GM12878 (cell line): ENCODE measurements at regions not wholly inside any gene's neighbourhood (a gene's known extent, or its start where the extent isn't known, plus 50 kb on each side); places are given as distances from the start of the nearest gene placed in this dataset.

Source experiments
- ATAC-seq: fragments of 200-7000 bp; cut with Tn5 transposase; 3 replicates; pipeline ENCODE4 v1.9.1; 2020; ENCODE audit warnings: mild to moderate bottlenecking, moderate library complexity
- BruUV-seq: library from RNA; stranded (reverse); fragments of 400-500 nt; replicated peaks from 2 replicates; lab custom pipeline; 2021; lab: Mats Ljungman, UMichigan
- CTCF ChIA-PET: fragments of 300-600 bp; sonication (Branson Sonifier 250); formaldehyde crosslinking; extraction: SDS; loops from one replicate; lab custom pipeline; 2021; ENCODE audit warnings: inconsistent platforms; lab: Yijun Ruan, JAX
- POLR2A ChIA-PET: fragments of 350-600 bp; formaldehyde crosslinking; extraction: SDS; loops from one replicate; lab custom pipeline; 2021; ENCODE audit warnings: inconsistent platforms; lab: Charles Lee
- RAD21 ChIA-PET: fragments of 300-600 bp; sonication (Branson Sonifier 250); formaldehyde crosslinking; loops from one replicate; lab custom pipeline; 2023; ENCODE audit warnings: antibody characterized with exemption; ENCODE audit not compliant: unreplicated experiment; lab: Charles Lee
- SMC1A ChIA-PET: fragments of 300-600 bp; sonication (Branson Sonifier 250); formaldehyde crosslinking; loops from one replicate; lab custom pipeline; 2023; ENCODE audit not compliant: unreplicated experiment, uncharacterized antibody; lab: Charles Lee
- DNase-seq: peaks from one replicate; pipeline ENCODE4 v3.0.0-alpha.2; 2011; ENCODE audit warnings: low read depth, low spot score
- FAIRE-seq: peaks from 3 replicates; lab custom pipeline; 2011; peaks lifted over from hg19 to GRCh38; lab: Jason Lieb, UNC
- H2AFZ ChIP-seq: 2 replicates; pipeline ENCODE4 v1.6.0; 2011; ENCODE audit warnings: low read depth, low read length, control low read depth; ENCODE audit not compliant: control insufficient read depth
- H3K27ac ChIP-seq: 2 replicates; pipeline ENCODE4 v1.5.1; 2011; ENCODE audit warnings: control low read depth; ENCODE audit not compliant: control insufficient read depth, insufficient read depth
- H3K27me3 ChIP-seq, 2 experiments: replicated peaks in 1 of 2; 2 replicates each; pipeline versions ENCODE4 v1.6.0 to v1.6.1; 2011; ENCODE audit warnings: low read length in 1 of 2; ENCODE audit not compliant: control insufficient read depth in 2 of 2, insufficient read depth in 2 of 2
- H3K36me3 ChIP-seq, 2 experiments: 2 replicates each; pipeline ENCODE4 v1.5.1; 2011; ENCODE audit warnings: low read length in 1 of 2; ENCODE audit not compliant: control insufficient read depth in 2 of 2, insufficient read depth in 2 of 2
- H3K4me1 ChIP-seq: 2 replicates; pipeline ENCODE4 v1.6.1; 2011; ENCODE audit warnings: mild to moderate bottlenecking, low read length, moderate library complexity, mixed read lengths; ENCODE audit not compliant: control insufficient read depth, insufficient read depth
- H3K4me2 ChIP-seq: 2 replicates; pipeline ENCODE4 v1.6.0; 2011; ENCODE audit warnings: control low read depth; ENCODE audit not compliant: control insufficient read depth, insufficient read depth
- H3K4me3 ChIP-seq: fragments of 200-600 bp; sonication (generic); 2 replicates; pipeline ENCODE4 v1.5.1; 2016
- H3K79me2 ChIP-seq: 2 replicates; pipeline ENCODE4 v1.6.0; 2011; ENCODE audit warnings: low read length; ENCODE audit not compliant: control insufficient read depth, insufficient read depth
- H3K9ac ChIP-seq: 2 replicates; pipeline ENCODE4 v1.8.0; 2011; ENCODE audit warnings: low read length, control low read depth, mixed read lengths; ENCODE audit not compliant: control insufficient read depth, insufficient read depth
- H3K9me3 ChIP-seq: replicated peaks from 3 replicates; pipeline ENCODE4 v1.5.1; 2011; ENCODE audit warnings: mild to moderate bottlenecking, low read length; ENCODE audit not compliant: control insufficient read depth, insufficient read depth
- H4K20me1 ChIP-seq: 2 replicates; pipeline ENCODE4 v1.6.0; 2011; ENCODE audit not compliant: control insufficient read depth, insufficient read depth
- BACH1 ChIP-seq: fragments of 450-650 bp; IDR thresholded peaks from 2 replicates; pipeline ENCODE4 v1.6.1; 2017; ENCODE audit warnings: mild to moderate bottlenecking, borderline replicate concordance
- CTCF ChIP-seq, 3 experiments: IDR thresholded peaks in 2 of 3; conservative IDR thresholded peaks in 1 of 3; 2 replicates each; pipeline ENCODE4 v1.5.1; 2011; ENCODE audit warnings: low read depth in 3 of 3, low read length in 3 of 3, mild to moderate bottlenecking in 3 of 3, control low read depth in 2 of 3, moderate library complexity in 2 of 3, inconsistent platforms in 1 of 3, mixed read lengths in 1 of 3; ENCODE audit not compliant: control insufficient read depth in 2 of 3, insufficient read depth in 1 of 3; ENCODE audit errors: extremely low read depth in 1 of 3
- HSF1 ChIP-seq: fragments of 150-350 bp; IDR thresholded peaks from 2 replicates; pipeline ENCODE4 v1.6.1; 2014; ENCODE audit warnings: mild to moderate bottlenecking, low read depth, low read length
- IKZF1 ChIP-seq: fragments of 450-650 bp; conservative IDR thresholded peaks from 2 replicates; pipeline ENCODE4 v1.6.1; 2017; ENCODE audit warnings: antibody characterized with exemption, mild to moderate bottlenecking
- KAT2A ChIP-seq: conservative IDR thresholded peaks from 2 replicates; pipeline ENCODE4 v1.6.1; 2011; ENCODE audit warnings: low read depth, low read length; ENCODE audit not compliant: control insufficient read depth
- NFYA ChIP-seq: IDR thresholded peaks from 2 replicates; pipeline ENCODE4 v1.6.1; 2011; ENCODE audit warnings: low read depth, mild to moderate bottlenecking, low read length, improper control_type of control experiment, borderline replicate concordance
- NRF1 ChIP-seq: conservative IDR thresholded peaks from 2 replicates; pipeline ENCODE4 v1.6.1; 2011; ENCODE audit warnings: mild to moderate bottlenecking, low read depth, low read length, improper control_type of control experiment
- PKNOX1 ChIP-seq: fragments of 450-650 bp; IDR thresholded peaks from 2 replicates; pipeline ENCODE4 v1.6.1; 2016; ENCODE audit warnings: mild to moderate bottlenecking
- RB1 ChIP-seq: fragments of 450-650 bp; formaldehyde crosslinking; IDR thresholded peaks from 2 replicates; pipeline ENCODE4 v1.6.1; 2017; ENCODE audit warnings: mild to moderate bottlenecking, borderline replicate concordance
- SIN3A ChIP-seq: IDR thresholded peaks from 2 replicates; pipeline ENCODE4 v1.6.1; 2012; ENCODE audit warnings: low read depth, low read length, improper control_type of control experiment
- SP1 ChIP-seq: IDR thresholded peaks from one replicate; pipeline ENCODE4 v1.6.1; 2011; ENCODE audit warnings: low read depth, low read length
- SREBF2 ChIP-seq: IDR thresholded peaks from 2 replicates; pipeline ENCODE4 v1.6.1; 2012; ENCODE audit warnings: mild to moderate bottlenecking, low read length
- TCF3 ChIP-seq: IDR thresholded peaks from 2 replicates; pipeline ENCODE4 v1.6.1; 2012; ENCODE audit warnings: low read depth, mild to moderate bottlenecking, low read length, borderline replicate concordance; ENCODE audit not compliant: insufficient read depth
- ZNF24 ChIP-seq: fragments of 450-650 bp; IDR thresholded peaks from 2 replicates; pipeline ENCODE4 v1.6.1; 2017; ENCODE audit warnings: antibody characterized with exemption, mild to moderate bottlenecking
- WGBS: methylation state at CpG from one replicate; pipeline ENCODE4 v1.1.6; 2016; ENCODE audit warnings: low lambda C conversion rate; ENCODE audit not compliant: insufficient replicate concordance, insufficient coverage; ENCODE audit errors: missing lambda C conversion rate; 5-methylcytosine and 5-hydroxymethylcytosine counted together
- in situ Hi-C: fragments of 300-500 bp; cut with MboI; formaldehyde crosslinking; loops from 9 replicates; pipeline ENCODE4 v1.14.3; 2018; ENCODE audit warnings: mixed read lengths
- intact Hi-C: fragments of 100-400 bp; cut with micrococcal nuclease; formaldehyde crosslinking; loops from one replicate; pipeline ENCODE4 v1.14.2; 2022; ENCODE audit not compliant: unreplicated experiment

- no peak overlapping the region for H3K4me3 ChIP-seq
- RAD21 ChIA-PET, result no interaction called here
- H3K27ac ChIP-seq, result no peak overlapping the region
- intact Hi-C loops (no loop called here), in situ Hi-C loops (no loop called here)
- TF ChIP-seq BACH1, result no peak
- no peak for TF ChIP-seq NRF1
- no peak for TF ChIP-seq RB1
- H3K79me2 ChIP-seq, result no peaks in the 10 kb centered on the region
- H3K9me3 ChIP-seq, result no peaks in the 10 kb centered on the region
- no peaks in the 10 kb centered on the region for H3K27me3 ChIP-seq
- BruUV-seq, result no TSS peak
- no peaks in the 10 kb centered on the region for H3K36me3 ChIP-seq
- SMC1A ChIA-PET, result no interaction called here
- 32% methylated on average over 2 of the region's 2 CpGs for whole genome bisulfite sequencing
- H3K4me1 ChIP-seq, result no peaks in the 10 kb centered on the region
- no peak for ATAC-seq
- no peak overlapping the region for H3K4me2 ChIP-seq
- H4K20me1 ChIP-seq, result no peaks in the 10 kb centered on the region
- CTCF ChIA-PET, result no interaction called here
- H2AFZ ChIP-seq, result no peak overlapping the region
- DNase-seq, result no peak
- POLR2A ChIA-PET, result no interaction called here
- H3K9ac ChIP-seq, result no peak overlapping the region
- FAIRE-seq, result no peak
These were observed 837.3 kb downstream of the PCDH7 start for GRCh38 chr4:31557437-31557836.

GRCh38 chr4:31573554-31573953, 853.4 kb downstream of the PCDH7 start:
- H3K36me3 ChIP-seq, result no peaks in the 10 kb centered on the region
- FAIRE-seq, result no peak
- POLR2A ChIA-PET, result no interaction called here
- no peak for ATAC-seq
- H3K9me3 ChIP-seq, result no peaks in the 10 kb centered on the region
- H2AFZ ChIP-seq, result no peak overlapping the region
- SMC1A ChIA-PET, result no interaction called here
- no peak for DNase-seq
- H3K27ac ChIP-seq, result no peak overlapping the region
- under 1% methylated on average over 5 of the region's 5 CpGs for WGBS
- intact Hi-C loops, result loop anchor here (10.0 kb wide), 1 partner anchor 529 kb away; no protein-coding TSS in a partner anchor
- in situ Hi-C loops, result no loop called here
- CTCF ChIA-PET, result no interaction called here
- H4K20me1 ChIP-seq, result no peaks in the 10 kb centered on the region
- BruUV-seq, result no TSS peak
- no peak overlapping the region for H3K9ac ChIP-seq
- no peak overlapping the region for H3K4me2 ChIP-seq
- no peaks in the 10 kb centered on the region for H3K4me1 ChIP-seq
- no peaks in the 10 kb centered on the region for H3K27me3 ChIP-seq
- H3K4me3 ChIP-seq, result no peak overlapping the region
- RAD21 ChIA-PET, result no interaction called here
- no peaks in the 10 kb centered on the region for H3K79me2 ChIP-seq
- TF ChIP-seq PKNOX1 (no peak), SREBF2 (no peak), SP1 (no peak), CTCF (IDR thresholded peaks at IDR 0.05 in 2 of 3, conservative IDR thresholded peaks at IDR 0.05 in 1 of 3; ENCODE audit: control insufficient read depth in 2 of 3, extremely low read depth in 1 of 3, insufficient read depth in 1 of 3, low read depth in 3 of 3, low read length in 3 of 3) (no peak), ZNF24 (no peak), TCF3 (no peak), KAT2A (no peak), IKZF1 (no peak), HSF1 (no peak), SIN3A (no peak), NFYA (no peak)
